ENCODE measurements at regions not wholly inside any gene's neighbourhood (a gene's known extent, or its start where the extent isn't known, plus 50 kb on each side); places are given as distances from the start of the nearest gene placed in this dataset.

GRCh38 chr1:98232678-98233077 is 311.8 kb upstream of the DPYD start:
- no peak for DNase-seq
- Histone ChIP-seq H3K4ac (ENCODE audit: low read depth, low read length) (no peak overlapping the region), H4K8ac (ENCODE audit: low read depth, low read length) (no peak overlapping the region), H3K4me3 (ENCODE audit: low read depth, low read length) (no peak overlapping the region), H2BK120ac (ENCODE audit: insufficient read depth, low read length, poor library complexity) (no peak overlapping the region), H3K27me3 (ENCODE audit: insufficient read depth, low read length) (no peaks in the 10 kb centered on the region), H3K9ac (ENCODE audit: low read length) (no peak overlapping the region), H3K9me3 (ENCODE audit: insufficient read depth, low read depth, low read length) (peaks cover 8% of the 10 kb centered on the region), H3K23ac (ENCODE audit: low read length) (no peak overlapping the region), H3K79me2 (ENCODE audit: control insufficient read depth, insufficient read depth, low read length, poor library complexity) (no peaks in the 10 kb centered on the region), H3K14ac (ENCODE audit: low read length) (no peak overlapping the region), H4K91ac (ENCODE audit: low read depth, low read length) (no peak overlapping the region), H3K4me1 (ENCODE audit: control insufficient read depth in 1 of 2, insufficient read depth in 2 of 2, low read length in 2 of 2) (no peaks in the 10 kb centered on the region), H2BK5ac (ENCODE audit: low read depth, low read length, poor library complexity) (no peak overlapping the region), H2AK5ac (ENCODE audit: low read length) (no peak overlapping the region), H3K79me1 (ENCODE audit: low read length) (no peaks in the 10 kb centered on the region), H4K12ac (ENCODE audit: low read depth, low read length) (no peak overlapping the region), H3K36me3 (ENCODE audit: control insufficient read depth in 1 of 2, insufficient read depth in 2 of 2, low read length in 2 of 2) (no peaks in the 10 kb centered on the region), H2AFZ (ENCODE audit: insufficient read depth, low read length, poor library complexity) (no peak overlapping the region), H3K18ac (ENCODE audit: low read length) (no peak overlapping the region), H3K27ac (ENCODE audit: low read depth, low read length) (no peak overlapping the region), H2BK12ac (ENCODE audit: low read length) (no peak overlapping the region), H3K4me2 (ENCODE audit: low read length) (no peak overlapping the region)
- WGBS (ENCODE audit: extremely low coverage, insufficient coverage, insufficient read length), result no CpG with 5 or more reads among the region's 3 CpGs

GRCh38 chr1:98222706-98223105 is 301.9 kb upstream of the DPYD start:
- Histone ChIP-seq H3K4me2 (ENCODE audit: low read length) (no peak overlapping the region), H3K36me3 (ENCODE audit: control insufficient read depth in 1 of 2, insufficient read depth in 2 of 2, low read length in 2 of 2) (no peaks in the 10 kb centered on the region), H3K79me1 (ENCODE audit: low read length) (no peaks in the 10 kb centered on the region), H3K18ac (ENCODE audit: low read length) (no peak overlapping the region), H3K9ac (ENCODE audit: low read length) (no peak overlapping the region), H3K14ac (ENCODE audit: low read length) (no peak overlapping the region), H3K4me3 (ENCODE audit: low read depth, low read length) (no peak overlapping the region), H3K27ac (ENCODE audit: low read depth, low read length) (no peak overlapping the region), H2AK5ac (ENCODE audit: low read length) (no peak overlapping the region), H3K79me2 (ENCODE audit: control insufficient read depth, insufficient read depth, low read length, poor library complexity) (no peaks in the 10 kb centered on the region), H3K4ac (ENCODE audit: low read depth, low read length) (no peak overlapping the region), H3K23ac (ENCODE audit: low read length) (no peak overlapping the region), H4K8ac (ENCODE audit: low read depth, low read length) (no peak overlapping the region), H3K4me1 (ENCODE audit: control insufficient read depth in 1 of 2, insufficient read depth in 2 of 2, low read length in 2 of 2) (no peaks in the 10 kb centered on the region), H2BK5ac (ENCODE audit: low read depth, low read length, poor library complexity) (no peak overlapping the region), H4K91ac (ENCODE audit: low read depth, low read length) (no peak overlapping the region), H2BK120ac (ENCODE audit: insufficient read depth, low read length, poor library complexity) (no peak overlapping the region), H2AFZ (ENCODE audit: insufficient read depth, low read length, poor library complexity) (no peak overlapping the region), H4K12ac (ENCODE audit: low read depth, low read length) (no peak overlapping the region), H3K9me3 (ENCODE audit: insufficient read depth, low read depth, low read length) (no peaks in the 10 kb centered on the region), H2BK12ac (ENCODE audit: low read length) (no peak overlapping the region), H3K27me3 (ENCODE audit: insufficient read depth, low read length) (no peaks in the 10 kb centered on the region)
- WGBS (ENCODE audit: extremely low coverage, insufficient coverage, insufficient read length), result no CpG with 5 or more reads among the region's 1 CpG
- no peak for DNase-seq

- H3K4ac ChIP-seq (ENCODE audit: low read depth, low read length), result no peak overlapping the region
- H2AFZ ChIP-seq (ENCODE audit: insufficient read depth, low read length, poor library complexity), result no peak overlapping the region
- no peak overlapping the region for H2BK120ac ChIP-seq (ENCODE audit: insufficient read depth, low read length, poor library complexity)
- no peak overlapping the region for H2BK5ac ChIP-seq (ENCODE audit: low read depth, low read length, poor library complexity)
- H3K14ac ChIP-seq (ENCODE audit: low read length), result no peak overlapping the region
- no CpG with 5 or more reads among the region's 3 CpGs for WGBS (ENCODE audit: extremely low coverage, insufficient coverage, insufficient read length)
- H3K27me3 ChIP-seq (ENCODE audit: insufficient read depth, low read length), result no peaks in the 10 kb centered on the region
- no peak for DNase-seq
- H4K91ac ChIP-seq (ENCODE audit: low read depth, low read length), result no peak overlapping the region
- no peaks in the 10 kb centered on the region for H3K79me2 ChIP-seq (ENCODE audit: control insufficient read depth, insufficient read depth, low read length, poor library complexity)
- H3K4me3 ChIP-seq (ENCODE audit: low read depth, low read length), result no peak overlapping the region
- H3K4me2 ChIP-seq (ENCODE audit: low read length), result no peak overlapping the region
- H2AK5ac ChIP-seq (ENCODE audit: low read length), result no peak overlapping the region
- no peak overlapping the region for H4K8ac ChIP-seq (ENCODE audit: low read depth, low read length)
- H4K12ac ChIP-seq (ENCODE audit: low read depth, low read length), result no peak overlapping the region
- H3K27ac ChIP-seq (ENCODE audit: low read depth, low read length), result no peak overlapping the region
- no peak overlapping the region for H2BK12ac ChIP-seq (ENCODE audit: low read length)
- no peaks in the 10 kb centered on the region for H3K79me1 ChIP-seq (ENCODE audit: low read length)
- no peaks in the 10 kb centered on the region for H3K9me3 ChIP-seq (ENCODE audit: insufficient read depth, low read depth, low read length)
- H3K9ac ChIP-seq (ENCODE audit: low read length), result no peak overlapping the region
- H3K36me3 ChIP-seq (ENCODE audit: control insufficient read depth in 1 of 2, insufficient read depth in 2 of 2, low read length in 2 of 2), result no peaks in the 10 kb centered on the region
- H3K4me1 ChIP-seq (ENCODE audit: control insufficient read depth in 1 of 2, insufficient read depth in 2 of 2, low read length in 2 of 2), result no peaks in the 10 kb centered on the region
- no peak overlapping the region for H3K18ac ChIP-seq (ENCODE audit: low read length)
- H3K23ac ChIP-seq (ENCODE audit: low read length), result no peak overlapping the region
Observed at GRCh38 chr1:98221923-98222322, 301.1 kb upstream of the DPYD start.

- Histone ChIP-seq H3K27ac (ENCODE audit: low read depth, low read length) (no peak overlapping the region), H2BK5ac (ENCODE audit: low read depth, low read length, poor library complexity) (no peak overlapping the region), H2AK5ac (ENCODE audit: low read length) (no peak overlapping the region), H2BK120ac (ENCODE audit: insufficient read depth, low read length, poor library complexity) (no peak overlapping the region), H3K4ac (ENCODE audit: low read depth, low read length) (no peak overlapping the region), H3K18ac (ENCODE audit: low read length) (no peak overlapping the region), H3K4me1 (ENCODE audit: control insufficient read depth in 1 of 2, insufficient read depth in 2 of 2, low read length in 2 of 2) (no peaks in the 10 kb centered on the region), H2AFZ (ENCODE audit: insufficient read depth, low read length, poor library complexity) (no peak overlapping the region), H3K36me3 (ENCODE audit: control insufficient read depth in 1 of 2, insufficient read depth in 2 of 2, low read length in 2 of 2) (no peaks in the 10 kb centered on the region), H3K9ac (ENCODE audit: low read length) (no peak overlapping the region), H3K4me3 (ENCODE audit: low read depth, low read length) (no peak overlapping the region), H3K4me2 (ENCODE audit: low read length) (no peak overlapping the region), H3K27me3 (ENCODE audit: insufficient read depth, low read length) (no peaks in the 10 kb centered on the region), H4K91ac (ENCODE audit: low read depth, low read length) (no peak overlapping the region), H3K23ac (ENCODE audit: low read length) (no peak overlapping the region), H3K14ac (ENCODE audit: low read length) (no peak overlapping the region), H4K12ac (ENCODE audit: low read depth, low read length) (no peak overlapping the region), H3K79me1 (ENCODE audit: low read length) (no peaks in the 10 kb centered on the region), H4K8ac (ENCODE audit: low read depth, low read length) (no peak overlapping the region), H2BK12ac (ENCODE audit: low read length) (no peak overlapping the region), H3K79me2 (ENCODE audit: control insufficient read depth, insufficient read depth, low read length, poor library complexity) (no peaks in the 10 kb centered on the region), H3K9me3 (ENCODE audit: insufficient read depth, low read depth, low read length) (no peaks in the 10 kb centered on the region)
- no peak for DNase-seq
- no CpG with 5 or more reads among the region's 2 CpGs for WGBS (ENCODE audit: extremely low coverage, insufficient coverage, insufficient read length)
Observed at GRCh38 chr1:98217601-98218000, 296.8 kb upstream of the DPYD start.

Measured in trophoblast cell (in vitro differentiated cells and primary cell).